Calu3 (cell line): ENCODE measurements at regions not wholly inside any gene's neighbourhood (a gene's known extent, or its start where the extent isn't known, plus 50 kb on each side); places are given as distances from the start of the nearest gene placed in this dataset.
"Not testable (repeated sequence)": the region's sequence is repeated elsewhere in the genome, so short reads cannot be mapped to it uniquely, and the experiment has no call there.

ENCODE experiments used
- BruUV-seq: library from RNA; stranded (reverse); fragments of 400-500 nt; replicated peaks from 2 replicates; lab custom pipeline; 2021; lab: Mats Ljungman, UMichigan
- CTCF ChIA-PET: fragments of 300-600 bp; sonication (Branson Sonifier 250); formaldehyde crosslinking; loops from one replicate; lab custom pipeline; 2022; ENCODE audit warnings: antibody characterized with exemption; lab: Charles Lee
- DNase-seq: peaks from one replicate; pipeline ENCODE4 v3.0.0; 2022
- H3K27ac Mint-ChIP-seq: one replicate; pipeline ENCODE4 v1.8.0; 2022; ENCODE audit warnings: mixed read lengths; ENCODE audit not compliant: unreplicated experiment
- H3K27me3 Mint-ChIP-seq: one replicate; pipeline ENCODE4 v1.8.0; 2022; ENCODE audit warnings: mixed read lengths; ENCODE audit not compliant: unreplicated experiment
- H3K36me3 Mint-ChIP-seq: one replicate; pipeline ENCODE4 v1.8.0; 2022; ENCODE audit warnings: mild to moderate bottlenecking, moderate library complexity, mixed read lengths; ENCODE audit not compliant: insufficient read depth, unreplicated experiment
- H3K4me1 Mint-ChIP-seq: one replicate; pipeline ENCODE4 v1.8.0; 2022; ENCODE audit warnings: mild to moderate bottlenecking, low read depth, mixed read lengths; ENCODE audit not compliant: unreplicated experiment
- H3K4me3 Mint-ChIP-seq: one replicate; pipeline ENCODE4 v1.8.0; 2022; ENCODE audit warnings: mild to moderate bottlenecking, low read depth, moderate library complexity, mixed read lengths; ENCODE audit not compliant: unreplicated experiment
- H3K9me3 Mint-ChIP-seq: one replicate; pipeline ENCODE4 v1.8.0; 2022; ENCODE audit warnings: low read depth, mixed read lengths; ENCODE audit not compliant: unreplicated experiment
- CTCF ChIP-seq: fragments of 200-600 bp; IDR thresholded peaks from one replicate; pipeline ENCODE4 v1.8.0; 2022; ENCODE audit warnings: antibody characterized with exemption; ENCODE audit not compliant: unreplicated experiment
- intact Hi-C: fragments of 100-400 bp; cut with micrococcal nuclease; formaldehyde crosslinking; loops from one replicate; pipeline ENCODE4 v1.10.0; 2022; ENCODE audit not compliant: unreplicated experiment

- intact Hi-C loops = no loop called here
- H3K4me1 Mint-ChIP-seq = no peaks in the 10 kb centered on the region
- TF ChIP-seq CTCF = no peak
- H3K27ac Mint-ChIP-seq = no peak overlapping the region
- H3K9me3 Mint-ChIP-seq = no peaks in the 10 kb centered on the region
- no peaks in the 10 kb centered on the region for H3K27me3 Mint-ChIP-seq
- no TSS peak for BruUV-seq
- CTCF ChIA-PET = no interaction called here
- no peaks in the 10 kb centered on the region for H3K36me3 Mint-ChIP-seq
- DNase-seq = no peak
- H3K4me3 Mint-ChIP-seq = no peak overlapping the region
These were observed 1176.8 kb upstream of the PRR20A start for GRCh38 chr13:55963934-55964333.

GRCh38 chr13:55967055-55967454 is 1173.7 kb upstream of the PRR20A start:
- TF ChIP-seq CTCF = no peak
- CTCF ChIA-PET = no interaction called here
- no peak for DNase-seq
- Mint-ChIP-seq H3K27ac (no peak overlapping the region), H3K9me3 (no peaks in the 10 kb centered on the region), H3K4me1 (no peaks in the 10 kb centered on the region), H3K27me3 (no peaks in the 10 kb centered on the region), H3K36me3 (no peaks in the 10 kb centered on the region), H3K4me3 (no peak overlapping the region)
- intact Hi-C loops = no loop called here
- BruUV-seq = no TSS peak

- no peaks in the 10 kb centered on the region for H3K27me3 Mint-ChIP-seq
- no peak for DNase-seq
- no peaks in the 10 kb centered on the region for H3K4me1 Mint-ChIP-seq
- no peak overlapping the region for H3K27ac Mint-ChIP-seq
- no peak overlapping the region for H3K4me3 Mint-ChIP-seq
- H3K36me3 Mint-ChIP-seq = no peaks in the 10 kb centered on the region
- TF ChIP-seq CTCF = no peak
- peaks cover 3% of the 10 kb centered on the region for H3K9me3 Mint-ChIP-seq
- BruUV-seq = no TSS peak
- intact Hi-C loops = no loop called here
- CTCF ChIA-PET = no interaction called here
These were observed 1163.3 kb upstream of the PRR20A start for GRCh38 chr13:55977436-55977835.

- CTCF ChIA-PET = no interaction called here
- no peak for TF ChIP-seq CTCF
- DNase-seq = no peak
- Mint-ChIP-seq H3K4me1 (no peaks in the 10 kb centered on the region), H3K9me3 (peaks cover 3% of the 10 kb centered on the region), H3K27ac (no peak overlapping the region), H3K4me3 (no peak overlapping the region), H3K36me3 (no peaks in the 10 kb centered on the region), H3K27me3 (no peaks in the 10 kb centered on the region)
- BruUV-seq = no TSS peak
- intact Hi-C loops = no loop called here
These were observed 1159.3 kb upstream of the PRR20A start for GRCh38 chr13:55981381-55981780.

- H3K36me3 Mint-ChIP-seq, BruUV-seq, intact Hi-C loops, H3K4me3 Mint-ChIP-seq, H3K27me3 Mint-ChIP-seq, CTCF ChIA-PET, DNase-seq, H3K9me3 Mint-ChIP-seq, H3K4me1 Mint-ChIP-seq, H3K27ac Mint-ChIP-seq: not testable (repeated sequence)
These were observed 1156.7 kb upstream of the PRR20A start for GRCh38 chr13:55984026-55984425.
